ENCODE measurements at regions not wholly inside any gene's neighbourhood (a gene's known extent, or its start where the extent isn't known, plus 50 kb on each side); places are given as distances from the start of the nearest gene placed in this dataset.

DNA sequence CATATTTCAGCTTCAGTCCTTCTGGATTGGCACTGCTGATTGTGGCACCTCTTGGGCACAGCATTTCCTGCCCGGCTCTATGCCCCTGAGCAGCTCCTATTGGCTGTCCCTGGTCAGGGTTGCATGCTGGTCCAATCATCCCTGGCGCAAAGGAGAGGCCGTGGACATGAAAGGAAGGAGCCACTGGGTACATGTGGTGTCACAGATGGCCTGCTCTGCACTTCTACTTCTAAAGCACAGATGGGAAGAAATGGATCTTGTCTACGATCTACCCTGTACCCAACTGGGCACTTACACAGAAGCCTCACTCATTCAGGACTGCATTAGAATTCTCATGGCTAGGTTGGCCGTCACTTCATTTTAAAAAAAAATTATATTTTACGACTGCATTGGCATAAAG lies 232.5 kb downstream of the SHQ1 start:
- TF ChIP-seq GATA2 (IDR thresholded peaks at IDR 0.05; ENCODE audit: insufficient read depth, insufficient read length, low read depth, low read length) = no peak
- TF ChIP-seq FOS (IDR thresholded peaks at IDR 0.05; ENCODE audit: borderline replicate concordance, insufficient read depth, low read length) = no peak
- no peak for TF ChIP-seq JUN (IDR thresholded peaks at IDR 0.05; ENCODE audit: borderline replicate concordance, insufficient read depth, insufficient read length, low read depth)
- no peak for TF ChIP-seq EZH2 (IDR thresholded peaks at IDR 0.05; ENCODE audit: borderline replicate concordance, low read depth, low read length, severe bottlenecking)
- TF ChIP-seq MYC (IDR thresholded peaks at IDR 0.05; ENCODE audit: low read depth, low read length) = no peak
- no peak for TF ChIP-seq POLR2AphosphoS5 (IDR thresholded peaks at IDR 0.05; ENCODE audit: insufficient read depth, low read depth, low read length)
- TF ChIP-seq POLR2A (IDR thresholded peaks at IDR 0.05; ENCODE audit: low read depth, low read length) = no peak
- TF ChIP-seq, protein P1, sequence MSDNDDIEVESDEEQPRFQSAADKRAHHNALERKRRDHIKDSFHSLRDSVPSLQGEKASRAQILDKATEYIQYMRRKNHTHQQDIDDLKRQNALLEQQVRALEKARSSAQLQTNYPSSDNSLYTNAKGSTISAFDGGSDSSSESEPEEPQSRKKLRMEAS (IDR thresholded peaks at IDR 0.05; ENCODE audit: insufficient read depth, insufficient read length) = no peak
- TF ChIP-seq, protein P2, sequence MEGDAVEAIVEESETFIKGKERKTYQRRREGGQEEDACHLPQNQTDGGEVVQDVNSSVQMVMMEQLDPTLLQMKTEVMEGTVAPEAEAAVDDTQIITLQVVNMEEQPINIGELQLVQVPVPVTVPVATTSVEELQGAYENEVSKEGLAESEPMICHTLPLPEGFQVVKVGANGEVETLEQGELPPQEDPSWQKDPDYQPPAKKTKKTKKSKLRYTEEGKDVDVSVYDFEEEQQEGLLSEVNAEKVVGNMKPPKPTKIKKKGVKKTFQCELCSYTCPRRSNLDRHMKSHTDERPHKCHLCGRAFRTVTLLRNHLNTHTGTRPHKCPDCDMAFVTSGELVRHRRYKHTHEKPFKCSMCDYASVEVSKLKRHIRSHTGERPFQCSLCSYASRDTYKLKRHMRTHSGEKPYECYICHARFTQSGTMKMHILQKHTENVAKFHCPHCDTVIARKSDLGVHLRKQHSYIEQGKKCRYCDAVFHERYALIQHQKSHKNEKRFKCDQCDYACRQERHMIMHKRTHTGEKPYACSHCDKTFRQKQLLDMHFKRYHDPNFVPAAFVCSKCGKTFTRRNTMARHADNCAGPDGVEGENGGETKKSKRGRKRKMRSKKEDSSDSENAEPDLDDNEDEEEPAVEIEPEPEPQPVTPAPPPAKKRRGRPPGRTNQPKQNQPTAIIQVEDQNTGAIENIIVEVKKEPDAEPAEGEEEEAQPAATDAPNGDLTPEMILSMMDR (IDR thresholded peaks at IDR 0.05; ENCODE audit: extremely low read depth in 1 of 2, insufficient read depth in 1 of 2, low read depth in 1 of 2, low read length in 2 of 2) = no peak
- no peak overlapping the region for H3K9ac ChIP-seq (replicated peaks; ENCODE audit: extremely low read depth, insufficient read depth, low read length)
- H3K79me2 ChIP-seq (ENCODE audit: control insufficient read depth, insufficient read depth, low read length) = no peaks in the 10 kb centered on the region
- dilution Hi-C loops (cut with MboI; ENCODE audit: extremely low pct_ligation_motif_present, low sequenced_read_pairs) = no loop called here
- no peaks in the 10 kb centered on the region for H3K4me1 ChIP-seq (ENCODE audit: control insufficient read depth, extremely low read depth, insufficient read depth, low read length)
- H3K9me3 ChIP-seq (replicated peaks; ENCODE audit: control insufficient read depth, insufficient read depth, low read length) = no peaks in the 10 kb centered on the region
- peaks cover 0 to 2% of the 10 kb centered on the region in 2 experiments for H3K27me3 ChIP-seq (ENCODE audit: control insufficient read depth in 2 of 2, insufficient read depth in 2 of 2, low read length in 2 of 2)
- ChIA-PET POLR2A (no interaction called here), CTCF (interaction anchor here (1.3 kb wide), 1 partner anchor 11 kb away, joined by 3 read pairs; no protein-coding TSS in a partner anchor)
- no peak overlapping the region for H3K4me3 ChIP-seq (replicated peaks in 1 of 3; ENCODE audit: insufficient read depth in 1 of 3, low read depth in 1 of 3, low read length in 3 of 3)
- H3K4me2 ChIP-seq (ENCODE audit: insufficient read depth, low read length) = no peak overlapping the region
- no TSS peak for BruUV-seq (replicated peaks)
- no peak overlapping the region for H2AFZ ChIP-seq (ENCODE audit: low read depth, low read length)
- no peaks in the 10 kb centered on the region for H4K20me1 ChIP-seq (replicated peaks; ENCODE audit: control insufficient read depth, extremely low read depth, insufficient read depth, low read length)
- DNase-seq (ENCODE audit: low read depth, low spot score) = no peak
- FAIRE-seq = no peak
- intact Hi-C loops (cut with micrococcal nuclease) = no loop called here
- no peaks in the 10 kb centered on the region for H3K36me3 ChIP-seq (ENCODE audit: control insufficient read depth in 2 of 2, extremely low read depth in 1 of 2, insufficient read depth in 2 of 2, low read length in 2 of 2)
- H3K9me1 ChIP-seq (replicated peaks; ENCODE audit: control insufficient read depth, extremely low read depth, insufficient read depth, low read length) = no peaks in the 10 kb centered on the region
- no peak overlapping the region for H3K27ac ChIP-seq (ENCODE audit: insufficient read depth, low read depth, low read length)

Data from endothelial cell of umbilical vein (primary cell).